ENCODE measurements at regions not wholly inside any gene's neighbourhood (a gene's known extent, or its start where the extent isn't known, plus 50 kb on each side); places are given as distances from the start of the nearest gene placed in this dataset.

DNA sequence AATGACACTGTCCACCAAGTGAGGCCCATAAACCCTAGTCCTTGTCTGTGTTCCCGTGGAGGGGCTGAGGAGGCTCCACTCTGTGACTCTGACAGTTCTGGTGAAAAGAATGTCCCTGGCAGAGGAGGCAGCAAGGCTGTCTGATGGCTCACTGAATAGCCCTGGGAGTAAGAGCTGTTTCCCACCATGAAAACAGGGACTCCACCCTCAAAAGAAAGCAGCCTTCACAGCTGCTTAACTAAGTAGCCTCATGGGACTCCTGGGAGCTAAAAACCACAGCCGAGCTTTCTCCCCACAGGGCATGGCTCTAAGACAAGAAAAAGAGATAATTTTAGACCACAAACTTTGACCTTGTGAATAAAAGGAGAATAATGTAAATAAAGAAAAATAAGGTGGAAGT is 135.1 kb upstream of the FRY start:
- Histone ChIP-seq H3K4me2 (replicated peaks; ENCODE audit: low read depth, low read length, poor library complexity, severe bottlenecking) (peak overlapping the region; percentile 29), H2AFZ (ENCODE audit: insufficient read depth, low read depth, low read length, poor library complexity, severe bottlenecking) (no peak overlapping the region), H3K27me3 (replicated peaks in 1 of 4; ENCODE audit: control extremely low read depth in 1 of 4, control insufficient read depth in 3 of 4, insufficient read depth in 4 of 4, low read length in 3 of 4) (no peaks in the 10 kb centered on the region), H3K4me3 (ENCODE audit: control extremely low read depth in 1 of 5, extremely low read depth in 1 of 5, insufficient read depth in 1 of 5, low read depth in 2 of 5, low read length in 4 of 5) (no peak overlapping the region), H3K79me2 (ENCODE audit: control insufficient read depth, insufficient read depth, low read length) (no peaks in the 10 kb centered on the region), H4K20me1 (ENCODE audit: control insufficient read depth, insufficient read depth, low read length, poor library complexity, severe bottlenecking) (no peaks in the 10 kb centered on the region), H3K9me3 (ENCODE audit: control extremely low read depth in 1 of 3, control insufficient read depth in 2 of 3, insufficient read depth in 1 of 3, low read length in 2 of 3) (peaks cover 0 to 3% (median 0%) of the 10 kb centered on the region in 3 donors), H3K4me1 (ENCODE audit: control insufficient read depth in 2 of 2, insufficient read depth in 2 of 2, low read length in 2 of 2) (peaks cover 23 to 25% of the 10 kb centered on the region in 2 donors), H3K27ac (ENCODE audit: low read length in 2 of 2) (no peak overlapping the region), H3K9ac (ENCODE audit: low read length) (no peak overlapping the region), H3K36me3 (replicated peaks in 1 of 2; ENCODE audit: control extremely low read depth in 1 of 2, control insufficient read depth in 1 of 2, extremely low read depth in 1 of 2, insufficient read depth in 2 of 2, low read length in 1 of 2) (no peaks in the 10 kb centered on the region)
- Mint-ChIP-seq H3K4me1 (peaks cover 18% of the 10 kb centered on the region), H3K9me3 (ENCODE audit: insufficient read depth) (no peaks in the 10 kb centered on the region), H3K27me3 (no peaks in the 10 kb centered on the region), H3K4me3 (no peak overlapping the region), H3K27ac (no peak overlapping the region)
- no peak for TF ChIP-seq EZH2 (IDR thresholded peaks at IDR 0.05; ENCODE audit: borderline replicate concordance, insufficient read depth, low read depth, low read length, poor library complexity, severe bottlenecking)
- TF ChIP-seq, protein P1, sequence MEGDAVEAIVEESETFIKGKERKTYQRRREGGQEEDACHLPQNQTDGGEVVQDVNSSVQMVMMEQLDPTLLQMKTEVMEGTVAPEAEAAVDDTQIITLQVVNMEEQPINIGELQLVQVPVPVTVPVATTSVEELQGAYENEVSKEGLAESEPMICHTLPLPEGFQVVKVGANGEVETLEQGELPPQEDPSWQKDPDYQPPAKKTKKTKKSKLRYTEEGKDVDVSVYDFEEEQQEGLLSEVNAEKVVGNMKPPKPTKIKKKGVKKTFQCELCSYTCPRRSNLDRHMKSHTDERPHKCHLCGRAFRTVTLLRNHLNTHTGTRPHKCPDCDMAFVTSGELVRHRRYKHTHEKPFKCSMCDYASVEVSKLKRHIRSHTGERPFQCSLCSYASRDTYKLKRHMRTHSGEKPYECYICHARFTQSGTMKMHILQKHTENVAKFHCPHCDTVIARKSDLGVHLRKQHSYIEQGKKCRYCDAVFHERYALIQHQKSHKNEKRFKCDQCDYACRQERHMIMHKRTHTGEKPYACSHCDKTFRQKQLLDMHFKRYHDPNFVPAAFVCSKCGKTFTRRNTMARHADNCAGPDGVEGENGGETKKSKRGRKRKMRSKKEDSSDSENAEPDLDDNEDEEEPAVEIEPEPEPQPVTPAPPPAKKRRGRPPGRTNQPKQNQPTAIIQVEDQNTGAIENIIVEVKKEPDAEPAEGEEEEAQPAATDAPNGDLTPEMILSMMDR (IDR thresholded peaks at IDR 0.05), result no peak
- DNase-seq (no peak), ATAC-seq (ENCODE audit: low read depth) (peak; percentile 51)
- intact Hi-C loops (cut with micrococcal nuclease), result no loop called here
- ChIA-PET POLR2A (no interaction called here), CTCF (interaction anchor here (1.8 to 2.6 kb wide), 2 partner anchors 13 to 16 kb away, joined by 4 to 12 read pairs; no protein-coding TSS in a partner anchor)
- 11% methylated on average over 1 of the region's 2 CpGs for WGBS (ENCODE audit: insufficient coverage)

DNA sequence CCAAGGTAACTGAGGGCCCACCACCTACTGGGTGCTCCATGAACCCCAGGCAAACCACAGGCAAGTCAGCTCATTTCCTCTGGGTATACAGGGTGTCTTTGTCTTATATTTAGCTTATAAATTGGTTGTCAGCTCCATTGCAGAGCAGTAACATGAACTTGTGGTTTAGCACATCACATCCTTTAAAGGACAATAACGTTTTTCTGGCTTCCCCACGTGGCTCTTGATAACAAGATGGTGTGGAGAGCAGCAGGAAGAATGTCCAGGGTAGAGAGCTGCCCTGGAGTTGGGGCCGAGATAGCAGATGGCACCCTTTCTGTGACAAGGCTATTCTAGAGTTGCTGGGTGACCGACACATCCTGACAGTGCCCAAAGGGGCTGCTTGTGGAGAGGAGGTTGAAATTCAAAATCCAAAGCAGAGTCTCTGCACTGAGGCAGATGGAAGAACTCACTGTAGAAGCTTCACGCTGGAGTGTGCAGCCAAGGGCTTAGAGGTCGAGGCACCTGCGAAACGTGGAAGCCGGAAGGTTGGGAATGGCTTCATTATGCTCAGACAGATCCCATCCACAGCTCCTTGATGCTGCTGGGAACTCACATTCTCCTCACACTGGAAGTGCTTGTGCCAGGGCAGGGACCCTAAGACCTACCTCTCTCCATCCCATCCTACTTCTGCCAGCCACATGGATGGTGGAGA is 133.0 kb upstream of the FRY start:
- CTCF ChIA-PET, result interaction anchor here (0.6 to 2.6 kb wide), 2 partner anchors 11 to 416 kb away, joined by 3 to 19 read pairs; no protein-coding TSS in a partner anchor

More for the DNA sequence above, 133.0 kb upstream of the FRY start:
- Histone ChIP-seq H4K20me1 (ENCODE audit: control insufficient read depth, insufficient read depth, low read length, poor library complexity, severe bottlenecking) (no peaks in the 10 kb centered on the region), H3K9me3 (ENCODE audit: control extremely low read depth in 1 of 3, control insufficient read depth in 2 of 3, insufficient read depth in 1 of 3, low read length in 2 of 3) (peaks cover 0 to 3% (median 0%) of the 10 kb centered on the region in 3 donors), H3K4me2 (replicated peaks; ENCODE audit: low read depth, low read length, poor library complexity, severe bottlenecking) (peak overlapping the region; percentile 27), H3K27me3 (replicated peaks in 1 of 4; ENCODE audit: control extremely low read depth in 1 of 4, control insufficient read depth in 3 of 4, insufficient read depth in 4 of 4, low read length in 3 of 4) (no peaks in the 10 kb centered on the region), H3K9ac (ENCODE audit: low read length) (no peak overlapping the region), H3K4me1 (ENCODE audit: control insufficient read depth in 2 of 2, insufficient read depth in 2 of 2, low read length in 2 of 2) (peaks cover 23 to 25% of the 10 kb centered on the region in 2 donors), H3K27ac (ENCODE audit: low read length in 2 of 2) (no peak overlapping the region), H2AFZ (ENCODE audit: insufficient read depth, low read depth, low read length, poor library complexity, severe bottlenecking) (no peak overlapping the region), H3K36me3 (replicated peaks in 1 of 2; ENCODE audit: control extremely low read depth in 1 of 2, control insufficient read depth in 1 of 2, extremely low read depth in 1 of 2, insufficient read depth in 2 of 2, low read length in 1 of 2) (no peaks in the 10 kb centered on the region), H3K79me2 (ENCODE audit: control insufficient read depth, insufficient read depth, low read length) (no peaks in the 10 kb centered on the region), H3K4me3 (ENCODE audit: control extremely low read depth in 1 of 5, extremely low read depth in 1 of 5, insufficient read depth in 1 of 5, low read depth in 2 of 5, low read length in 4 of 5) (no peak overlapping the region)
- intact Hi-C loops (cut with micrococcal nuclease), result no loop called here
- POLR2A ChIA-PET, result interaction anchor here (0.5 kb wide), 1 partner anchor 661 kb away, joined by 7 read pairs; no protein-coding TSS in a partner anchor
- TF ChIP-seq, protein P1 (IDR thresholded peaks at IDR 0.05), result no peak
- no peak for TF ChIP-seq EZH2 (IDR thresholded peaks at IDR 0.05; ENCODE audit: borderline replicate concordance, insufficient read depth, low read depth, low read length, poor library complexity, severe bottlenecking)
- no peak for DNase-seq
- no peaks in the 10 kb centered on the region for H3K9me3 Mint-ChIP-seq (ENCODE audit: insufficient read depth)
- no peak overlapping the region for H3K27ac Mint-ChIP-seq
- H3K4me1 Mint-ChIP-seq, result peaks cover 18% of the 10 kb centered on the region
- H3K27me3 Mint-ChIP-seq, result no peaks in the 10 kb centered on the region
- 18% methylated on average over 6 of the region's 9 CpGs for WGBS (ENCODE audit: insufficient coverage)
- ATAC-seq (ENCODE audit: low read depth), result no peak
- H3K4me3 Mint-ChIP-seq, result no peak overlapping the region

Measured in B cell (primary cell).